ENCODE measurements at regions not wholly inside any gene's neighbourhood (a gene's known extent, or its start where the extent isn't known, plus 50 kb on each side); places are given as distances from the start of the nearest gene placed in this dataset.

DNA sequence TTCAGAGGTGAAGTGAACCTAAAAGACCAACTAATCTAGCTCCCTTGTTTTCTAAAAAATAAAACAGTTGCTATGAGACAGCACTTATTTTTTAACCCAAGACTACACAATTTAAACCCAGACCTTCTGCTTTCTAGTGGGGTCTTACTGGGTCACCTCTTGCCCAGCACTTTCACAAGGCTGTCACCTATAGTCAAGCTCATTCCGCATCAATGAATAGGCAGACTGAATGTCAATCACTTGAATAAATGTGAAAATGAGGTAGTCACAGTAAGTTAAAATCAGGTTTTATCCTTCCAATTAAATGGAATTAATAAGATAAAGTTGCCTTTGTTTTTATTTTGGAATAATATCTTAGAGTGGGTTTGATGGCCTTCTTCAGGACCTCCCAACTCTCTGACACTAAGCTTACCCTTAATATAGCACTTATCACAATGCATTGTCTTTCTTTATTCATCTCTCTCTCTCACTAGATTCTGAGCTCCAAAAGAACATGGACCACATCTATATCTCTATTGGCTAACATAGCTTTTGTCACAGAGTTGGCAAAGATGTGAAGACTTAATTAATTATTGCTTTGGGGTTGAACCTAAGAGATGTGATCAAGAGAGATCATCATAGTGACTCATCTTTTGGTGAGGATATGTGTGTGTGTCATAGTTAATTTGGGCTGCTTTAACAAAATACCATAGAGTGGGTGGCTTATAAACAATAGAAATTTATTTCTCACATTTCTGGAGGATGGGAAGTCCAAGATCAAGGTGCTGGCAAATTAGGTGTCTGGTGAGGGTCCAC is 248.7 kb upstream of the DAB1 start:
- TF ChIP-seq RFX5 (IDR thresholded peaks at IDR 0.05; ENCODE audit: low read length) (no peak), EP300 (IDR thresholded peaks at IDR 0.05; ENCODE audit: borderline replicate concordance in 1 of 2, low read depth in 1 of 2, low read length in 1 of 2) (no peak), SMC3 (IDR thresholded peaks at IDR 0.05; ENCODE audit: low read depth, low read length) (no peak), GATA2 (CRISPR knock-in tag; IDR thresholded peaks at IDR 0.05) (no peak)
- TF ChIP-seq, protein P1, sequence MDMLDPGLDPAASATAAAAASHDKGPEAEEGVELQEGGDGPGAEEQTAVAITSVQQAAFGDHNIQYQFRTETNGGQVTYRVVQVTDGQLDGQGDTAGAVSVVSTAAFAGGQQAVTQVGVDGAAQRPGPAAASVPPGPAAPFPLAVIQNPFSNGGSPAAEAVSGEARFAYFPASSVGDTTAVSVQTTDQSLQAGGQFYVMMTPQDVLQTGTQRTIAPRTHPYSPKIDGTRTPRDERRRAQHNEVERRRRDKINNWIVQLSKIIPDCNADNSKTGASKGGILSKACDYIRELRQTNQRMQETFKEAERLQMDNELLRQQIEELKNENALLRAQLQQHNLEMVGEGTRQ (IDR thresholded peaks at IDR 0.05; ENCODE audit: borderline replicate concordance, low read depth, low read length): no peak
- TF ChIP-seq, protein P2, sequence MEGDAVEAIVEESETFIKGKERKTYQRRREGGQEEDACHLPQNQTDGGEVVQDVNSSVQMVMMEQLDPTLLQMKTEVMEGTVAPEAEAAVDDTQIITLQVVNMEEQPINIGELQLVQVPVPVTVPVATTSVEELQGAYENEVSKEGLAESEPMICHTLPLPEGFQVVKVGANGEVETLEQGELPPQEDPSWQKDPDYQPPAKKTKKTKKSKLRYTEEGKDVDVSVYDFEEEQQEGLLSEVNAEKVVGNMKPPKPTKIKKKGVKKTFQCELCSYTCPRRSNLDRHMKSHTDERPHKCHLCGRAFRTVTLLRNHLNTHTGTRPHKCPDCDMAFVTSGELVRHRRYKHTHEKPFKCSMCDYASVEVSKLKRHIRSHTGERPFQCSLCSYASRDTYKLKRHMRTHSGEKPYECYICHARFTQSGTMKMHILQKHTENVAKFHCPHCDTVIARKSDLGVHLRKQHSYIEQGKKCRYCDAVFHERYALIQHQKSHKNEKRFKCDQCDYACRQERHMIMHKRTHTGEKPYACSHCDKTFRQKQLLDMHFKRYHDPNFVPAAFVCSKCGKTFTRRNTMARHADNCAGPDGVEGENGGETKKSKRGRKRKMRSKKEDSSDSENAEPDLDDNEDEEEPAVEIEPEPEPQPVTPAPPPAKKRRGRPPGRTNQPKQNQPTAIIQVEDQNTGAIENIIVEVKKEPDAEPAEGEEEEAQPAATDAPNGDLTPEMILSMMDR (IDR thresholded peaks at IDR 0.05): no peak

All from SK-N-SH (cell line).